ENCODE measurements at regions not wholly inside any gene's neighbourhood (a gene's known extent, or its start where the extent isn't known, plus 50 kb on each side); places are given as distances from the start of the nearest gene placed in this dataset.

DNA sequence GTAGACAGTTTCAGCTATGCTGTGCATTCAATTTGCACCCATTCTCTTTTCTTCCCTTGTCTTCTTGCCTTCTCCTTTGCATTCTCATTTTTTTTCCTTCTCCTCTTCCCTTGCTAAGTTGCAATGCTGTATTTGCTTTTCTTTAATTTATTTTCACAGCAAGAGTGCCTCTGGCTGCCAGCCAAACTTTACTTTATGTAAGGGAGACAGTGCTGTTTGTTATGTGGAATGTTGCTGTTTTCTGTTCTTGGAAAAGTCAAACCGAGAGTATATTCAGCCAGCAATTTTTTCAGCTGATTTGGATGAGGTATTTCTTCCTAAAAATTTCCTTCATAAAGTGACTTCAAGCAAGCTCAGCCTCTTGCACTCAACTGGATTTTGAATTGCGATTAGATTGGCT is 1293.4 kb downstream of the ARAP2 start (continued):
- no peak for TF ChIP-seq EZH2 (IDR thresholded peaks at IDR 0.05; ENCODE audit: low read depth, low read length, severe bottlenecking)
